ENCODE measurements at regions not wholly inside any gene's neighbourhood (a gene's known extent, or its start where the extent isn't known, plus 50 kb on each side); places are given as distances from the start of the nearest gene placed in this dataset.

DNA sequence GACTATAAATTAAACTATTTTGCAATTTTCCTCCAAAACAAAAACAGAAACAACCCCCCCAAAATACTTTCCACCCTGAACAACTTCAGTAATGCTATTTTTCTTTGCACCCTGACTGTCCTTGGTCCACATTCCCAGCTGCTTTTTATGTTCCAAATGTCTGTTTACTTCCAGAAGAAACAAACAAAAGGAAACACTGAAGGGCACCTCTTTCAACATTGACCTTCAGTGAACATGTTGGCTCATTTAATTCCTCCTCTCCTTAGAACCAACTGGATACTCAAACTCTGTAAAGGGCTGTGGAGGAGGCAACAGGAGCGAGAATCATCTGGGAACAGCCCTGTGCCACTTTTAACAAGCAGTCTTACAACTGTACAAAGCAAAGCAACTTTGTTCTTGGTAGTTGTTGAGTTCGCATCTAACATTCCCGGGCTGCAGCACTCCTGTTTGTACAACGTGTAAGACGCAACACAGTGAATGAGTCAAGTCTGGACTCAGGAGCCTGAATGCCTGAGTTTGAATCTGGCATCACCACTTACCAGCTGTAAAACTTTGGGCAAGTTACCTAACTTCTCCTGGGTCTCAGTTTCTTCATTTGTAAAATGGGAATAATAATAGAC, 111.4 kb upstream of the GATA6 start:
- TF ChIP-seq, protein P1, sequence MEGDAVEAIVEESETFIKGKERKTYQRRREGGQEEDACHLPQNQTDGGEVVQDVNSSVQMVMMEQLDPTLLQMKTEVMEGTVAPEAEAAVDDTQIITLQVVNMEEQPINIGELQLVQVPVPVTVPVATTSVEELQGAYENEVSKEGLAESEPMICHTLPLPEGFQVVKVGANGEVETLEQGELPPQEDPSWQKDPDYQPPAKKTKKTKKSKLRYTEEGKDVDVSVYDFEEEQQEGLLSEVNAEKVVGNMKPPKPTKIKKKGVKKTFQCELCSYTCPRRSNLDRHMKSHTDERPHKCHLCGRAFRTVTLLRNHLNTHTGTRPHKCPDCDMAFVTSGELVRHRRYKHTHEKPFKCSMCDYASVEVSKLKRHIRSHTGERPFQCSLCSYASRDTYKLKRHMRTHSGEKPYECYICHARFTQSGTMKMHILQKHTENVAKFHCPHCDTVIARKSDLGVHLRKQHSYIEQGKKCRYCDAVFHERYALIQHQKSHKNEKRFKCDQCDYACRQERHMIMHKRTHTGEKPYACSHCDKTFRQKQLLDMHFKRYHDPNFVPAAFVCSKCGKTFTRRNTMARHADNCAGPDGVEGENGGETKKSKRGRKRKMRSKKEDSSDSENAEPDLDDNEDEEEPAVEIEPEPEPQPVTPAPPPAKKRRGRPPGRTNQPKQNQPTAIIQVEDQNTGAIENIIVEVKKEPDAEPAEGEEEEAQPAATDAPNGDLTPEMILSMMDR (IDR thresholded peaks at IDR 0.05): no peak
- TF ChIP-seq POLR2A (IDR thresholded peaks at IDR 0.05): no peak
